Dendritic cell treated with granulocyte-macrophage colony-stimulating factor and Interleukin-4, amounts not matched to agents 40 ng/mL and 50 ng/mL, for 4 days (primary cell): ENCODE measurements at regions not wholly inside any gene's neighbourhood (a gene's known extent, or its start where the extent isn't known, plus 50 kb on each side); places are given as distances from the start of the nearest gene placed in this dataset.

Source experiments
- H3K27ac Mint-ChIP-seq: one replicate; pipeline ENCODE4 v1.8.0; 2022; ENCODE audit warnings: mild to moderate bottlenecking, mixed read lengths
- H3K27me3 Mint-ChIP-seq: one replicate; pipeline ENCODE4 v1.8.0; 2022; ENCODE audit warnings: mild to moderate bottlenecking, mixed read lengths
- H3K36me3 Mint-ChIP-seq: one replicate; pipeline ENCODE4 v1.8.0; 2022; ENCODE audit warnings: low read depth, mixed read lengths
- H3K4me1 Mint-ChIP-seq: one replicate; pipeline ENCODE4 v1.8.0; 2022; ENCODE audit warnings: low read depth, mixed read lengths
- H3K4me3 Mint-ChIP-seq: one replicate; pipeline ENCODE4 v1.8.0; 2022; ENCODE audit warnings: mild to moderate bottlenecking, moderate library complexity, mixed read lengths
- H3K9me3 Mint-ChIP-seq: one replicate; pipeline ENCODE4 v1.8.0; 2022; ENCODE audit warnings: mixed read lengths
- intact Hi-C: fragments of 100-400 bp; cut with micrococcal nuclease; formaldehyde crosslinking; loops from one replicate; pipeline ENCODE4 v1.15.0; 2022

DNA sequence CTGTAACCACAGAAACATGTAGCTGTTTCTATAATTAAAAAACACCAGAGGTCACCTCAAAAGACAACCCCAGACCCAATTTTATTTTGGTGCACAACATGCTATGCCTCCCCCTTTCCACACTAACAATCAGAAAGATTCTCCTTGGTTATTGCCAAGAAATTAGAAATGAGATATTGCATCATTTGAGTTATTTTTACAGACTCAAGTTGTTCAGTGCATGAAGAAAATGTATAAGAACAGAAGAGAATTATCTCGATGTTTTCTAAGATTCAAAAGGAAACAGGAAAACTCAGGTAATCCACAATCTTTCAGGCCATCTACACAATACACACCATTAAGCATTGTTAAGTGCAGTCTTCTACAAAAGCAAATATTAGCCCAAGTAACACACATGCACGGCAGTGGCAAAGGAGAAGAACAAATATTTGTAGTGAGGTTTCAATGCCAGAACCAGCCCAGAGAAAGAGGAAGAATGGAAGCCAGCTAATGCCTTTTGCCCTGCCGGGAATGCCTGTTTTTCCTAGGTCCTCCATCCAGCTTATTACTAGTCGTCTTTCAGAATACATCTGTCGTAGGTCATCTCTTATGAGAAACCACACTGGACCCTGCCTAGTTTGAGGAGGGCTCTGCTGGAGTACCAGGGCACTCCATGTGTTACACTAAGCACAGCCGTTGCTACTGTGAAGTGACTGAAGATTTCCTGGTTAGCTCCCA, 67.6 kb upstream of the C1GALT1 start:
- intact Hi-C loops = loop anchor here (5.0 kb wide), 1 partner anchor 303 kb away; no protein-coding TSS in a partner anchor
- Mint-ChIP-seq H3K4me3 (no peak overlapping the region), H3K9me3 (no peaks in the 10 kb centered on the region), H3K27me3 (peaks cover 1% of the 10 kb centered on the region), H3K36me3 (no peaks in the 10 kb centered on the region), H3K27ac (no peak overlapping the region), H3K4me1 (no peaks in the 10 kb centered on the region)

GRCh38 chr7:7117935-7118586, 64.3 kb upstream of the C1GALT1 start:
- H3K9me3 Mint-ChIP-seq = no peaks in the 10 kb centered on the region
- no peaks in the 10 kb centered on the region for H3K36me3 Mint-ChIP-seq
- H3K27ac Mint-ChIP-seq = no peak overlapping the region
- no peak overlapping the region for H3K4me3 Mint-ChIP-seq
- intact Hi-C loops = loop anchor here (5.0 kb wide), 1 partner anchor 299 kb away; no protein-coding TSS in a partner anchor
- H3K27me3 Mint-ChIP-seq = peaks cover 1% of the 10 kb centered on the region
- H3K4me1 Mint-ChIP-seq = no peaks in the 10 kb centered on the region

DNA sequence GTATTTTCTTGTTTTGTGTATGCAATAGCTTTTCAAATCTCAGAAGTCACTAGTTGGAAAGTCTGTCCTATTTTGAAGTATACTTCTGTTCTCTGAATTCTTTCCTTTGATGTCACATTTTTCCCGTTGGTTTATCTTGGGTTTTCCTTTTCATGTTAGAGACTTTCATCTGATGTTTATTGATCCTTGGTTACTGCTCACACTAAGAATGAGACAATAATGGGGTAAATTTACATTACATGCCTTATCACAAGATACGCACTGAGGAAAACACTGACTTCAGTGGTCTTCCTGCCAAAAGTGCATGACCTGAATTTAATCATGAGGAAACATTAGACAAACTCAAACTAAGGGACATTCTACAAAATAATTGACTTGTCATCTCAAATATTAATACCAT, 63.5 kb upstream of the C1GALT1 start:
- Mint-ChIP-seq H3K36me3 (no peaks in the 10 kb centered on the region), H3K27ac (no peak overlapping the region), H3K9me3 (no peaks in the 10 kb centered on the region), H3K27me3 (no peaks in the 10 kb centered on the region), H3K4me3 (no peak overlapping the region), H3K4me1 (no peaks in the 10 kb centered on the region)
- intact Hi-C loops = loop anchor here (5.0 kb wide), 1 partner anchor 298 kb away; no protein-coding TSS in a partner anchor

DNA sequence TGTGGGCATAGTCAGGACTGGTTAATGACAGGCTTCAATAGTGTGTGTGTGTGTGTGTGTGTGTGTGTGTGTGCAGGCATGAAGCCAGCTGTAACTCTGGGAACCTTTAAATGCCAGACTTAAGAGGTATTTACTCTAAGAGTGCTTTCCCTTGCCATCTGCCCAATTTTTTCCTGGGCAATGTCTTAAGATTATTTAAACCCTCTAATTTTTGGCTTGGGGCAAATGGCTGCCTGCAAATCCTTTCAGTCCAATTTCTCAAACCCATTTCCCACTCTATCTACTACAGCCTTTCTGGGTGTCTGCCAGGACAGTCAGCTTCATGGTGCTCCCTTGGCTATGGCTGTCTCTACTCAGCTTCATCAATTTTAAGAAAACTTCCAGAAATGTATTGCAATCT, 62.6 kb upstream of the C1GALT1 start:
- no peaks in the 10 kb centered on the region for H3K9me3 Mint-ChIP-seq
- H3K36me3 Mint-ChIP-seq = no peaks in the 10 kb centered on the region
- intact Hi-C loops = loop anchor here (5.0 kb wide), 1 partner anchor 298 kb away; no protein-coding TSS in a partner anchor
- no peak overlapping the region for H3K4me3 Mint-ChIP-seq
- H3K27ac Mint-ChIP-seq = no peak overlapping the region
- no peaks in the 10 kb centered on the region for H3K27me3 Mint-ChIP-seq
- H3K4me1 Mint-ChIP-seq = peaks cover 5% of the 10 kb centered on the region

GRCh38 chr7:7122033-7122478, 60.3 kb upstream of the C1GALT1 start:
- Mint-ChIP-seq H3K9me3 (no peaks in the 10 kb centered on the region), H3K27ac (no peak overlapping the region), H3K27me3 (no peaks in the 10 kb centered on the region), H3K4me1 (peaks cover 7% of the 10 kb centered on the region), H3K4me3 (no peak overlapping the region), H3K36me3 (no peaks in the 10 kb centered on the region)
- intact Hi-C loops = no loop called here

DNA sequence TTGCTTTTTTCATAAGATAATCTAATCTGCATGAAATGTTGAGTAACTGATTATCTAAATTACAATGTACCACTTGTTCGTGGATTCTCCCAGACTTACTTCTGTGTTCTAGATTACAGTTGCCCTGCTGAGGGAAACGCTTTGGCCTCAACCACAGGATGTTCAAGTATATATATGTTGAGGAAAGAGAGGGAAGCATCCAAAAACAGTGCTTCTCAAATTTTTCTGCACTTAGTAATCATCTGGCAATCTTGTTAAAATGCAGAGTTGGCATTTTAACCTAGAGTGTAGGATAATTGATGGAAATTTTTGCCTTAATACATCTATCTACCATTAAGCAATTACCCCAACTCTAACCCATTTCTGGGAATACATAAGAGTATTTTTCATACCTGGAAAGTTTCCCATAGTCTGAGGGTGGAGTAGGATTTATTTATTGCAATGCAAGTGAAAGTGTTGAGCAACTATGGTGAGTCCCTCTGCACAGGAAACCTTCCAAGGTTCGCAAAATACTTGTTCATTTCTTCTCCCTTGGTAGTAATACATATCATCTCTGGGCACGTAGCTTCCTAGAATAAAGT, 59.6 kb upstream of the C1GALT1 start:
- H3K27me3 Mint-ChIP-seq = no peaks in the 10 kb centered on the region
- no peak overlapping the region for H3K27ac Mint-ChIP-seq
- H3K36me3 Mint-ChIP-seq = no peaks in the 10 kb centered on the region
- no peak overlapping the region for H3K4me3 Mint-ChIP-seq
- H3K9me3 Mint-ChIP-seq = no peaks in the 10 kb centered on the region
- H3K4me1 Mint-ChIP-seq = peaks cover 13% of the 10 kb centered on the region
- intact Hi-C loops = no loop called here

DNA sequence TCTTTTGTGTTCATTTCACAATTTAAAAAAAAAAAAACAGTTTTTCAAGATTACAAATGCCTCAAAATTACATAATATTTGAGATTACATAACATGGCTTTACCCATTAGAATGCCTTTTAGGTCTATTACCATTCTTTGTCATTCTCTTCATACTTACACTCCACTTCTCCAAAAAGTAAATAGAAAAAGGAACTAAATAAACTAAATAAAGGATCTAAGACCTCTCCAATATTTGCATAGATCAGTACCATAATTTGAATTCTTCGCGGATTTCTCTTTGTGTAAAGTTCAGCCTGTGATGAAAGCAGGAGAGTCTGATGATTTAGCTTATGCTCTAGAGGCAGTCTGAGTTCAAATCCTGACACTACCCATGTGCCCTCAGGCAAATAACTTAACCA, 56.4 kb upstream of the C1GALT1 start:
- H3K9me3 Mint-ChIP-seq = no peaks in the 10 kb centered on the region
- no peak overlapping the region for H3K4me3 Mint-ChIP-seq
- intact Hi-C loops = no loop called here
- peaks cover 16% of the 10 kb centered on the region for H3K4me1 Mint-ChIP-seq
- no peaks in the 10 kb centered on the region for H3K27me3 Mint-ChIP-seq
- H3K36me3 Mint-ChIP-seq = no peaks in the 10 kb centered on the region
- H3K27ac Mint-ChIP-seq = no peak overlapping the region

- H3K9me3 Mint-ChIP-seq = no peaks in the 10 kb centered on the region
- peaks cover 16% of the 10 kb centered on the region for H3K4me1 Mint-ChIP-seq
- no peak overlapping the region for H3K4me3 Mint-ChIP-seq
- H3K27me3 Mint-ChIP-seq = no peaks in the 10 kb centered on the region
- no peak overlapping the region for H3K27ac Mint-ChIP-seq
- intact Hi-C loops = no loop called here
- H3K36me3 Mint-ChIP-seq = no peaks in the 10 kb centered on the region
Measured at GRCh38 chr7:7127773-7128172, 54.6 kb upstream of the C1GALT1 start.

DNA sequence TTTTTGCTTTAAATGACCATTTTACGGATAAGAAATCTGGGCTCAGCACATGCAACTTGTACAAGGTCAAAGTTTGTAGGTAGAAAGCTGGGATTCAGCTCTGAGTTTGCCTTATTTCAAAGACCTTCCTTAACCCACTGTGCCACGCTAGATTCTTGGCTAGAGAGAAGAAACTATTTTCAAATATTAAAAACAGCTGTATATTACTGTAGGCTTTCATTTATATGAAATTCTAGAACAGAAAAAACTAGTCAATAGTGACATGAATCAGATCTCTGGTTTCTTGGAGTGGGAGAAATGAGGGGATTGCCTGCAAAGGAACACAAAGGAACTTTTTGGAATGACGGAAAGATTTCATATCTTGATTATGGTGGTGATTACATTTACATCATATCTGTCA, 53.0 kb upstream of the C1GALT1 start:
- H3K9me3 Mint-ChIP-seq = peaks cover under 1% of the 10 kb centered on the region
- H3K36me3 Mint-ChIP-seq = no peaks in the 10 kb centered on the region

DNA sequence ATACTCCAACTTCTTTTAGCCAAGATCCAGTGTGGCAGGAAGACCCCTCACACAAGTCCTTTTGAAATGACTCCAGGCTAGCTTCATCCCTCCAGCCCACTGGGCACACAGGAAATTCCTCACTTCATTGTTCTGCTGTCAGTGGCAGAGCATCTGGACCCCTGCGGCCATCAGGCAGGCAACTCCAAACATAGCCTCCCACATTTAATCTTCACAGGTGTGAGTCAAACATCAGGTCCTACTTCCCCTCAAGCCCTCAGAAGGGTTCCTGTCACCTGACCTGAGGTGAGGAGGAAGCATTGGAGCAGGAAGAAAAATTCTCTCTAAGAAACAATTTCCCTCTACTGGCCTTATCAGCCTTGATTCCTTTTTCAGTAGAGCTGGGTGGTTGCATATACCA, 51.1 kb upstream of the C1GALT1 start:
- Mint-ChIP-seq H3K36me3 (no peaks in the 10 kb centered on the region), H3K27me3 (no peaks in the 10 kb centered on the region), H3K9me3 (peaks cover 18% of the 10 kb centered on the region), H3K4me3 (no peak overlapping the region), H3K4me1 (peaks cover 10% of the 10 kb centered on the region), H3K27ac (no peak overlapping the region)
- intact Hi-C loops = no loop called here

More for the DNA sequence above, 53.0 kb upstream of the C1GALT1 start:
- H3K4me3 Mint-ChIP-seq = no peak overlapping the region
- intact Hi-C loops = no loop called here
- H3K27me3 Mint-ChIP-seq = no peaks in the 10 kb centered on the region
- H3K27ac Mint-ChIP-seq = no peak overlapping the region
- H3K4me1 Mint-ChIP-seq = peaks cover 12% of the 10 kb centered on the region
